Right atrium auricular region (tissue), 2 donors: ENCODE measurements at regions not wholly inside any gene's neighbourhood (a gene's known extent, or its start where the extent isn't known, plus 50 kb on each side); places are given as distances from the start of the nearest gene placed in this dataset.

Experiments
- DNase-seq: peaks from one replicate; pipeline ENCODE4 v3.0.0-alpha.2; 2019; ENCODE audit warnings: low spot score
- H3K27ac ChIP-seq, 2 donors: fragments of 200-600 bp; sonication (generic); 1 replicate in 1 of 2; 2 replicates in 1 of 2; pipeline ENCODE4 v1.5.1; 2016 to 2019
- H3K27me3 ChIP-seq, 2 donors: fragments of 200-600 bp; sonication (generic); one replicate each; pipeline versions ENCODE4 v1.5.1 to v1.6.0; 2017 to 2019
- H3K36me3 ChIP-seq: fragments of 200-600 bp; sonication (generic); one replicate; pipeline ENCODE4 v1.5.1; 2016
- H3K4me1 ChIP-seq, 2 donors: fragments of 200-600 bp; sonication (generic); one replicate each; pipeline versions ENCODE4 v1.5.1 to v1.6.0; 2017 to 2019
- H3K4me3 ChIP-seq, 2 donors: fragments of 200-600 bp; sonication (generic); 1 replicate in 1 of 2; 2 replicates in 1 of 2; pipeline ENCODE4 v1.5.1; 2017 to 2019; ENCODE audit warnings: mild to moderate bottlenecking in 1 of 2, moderate library complexity in 1 of 2
- H3K9me3 ChIP-seq, 2 donors: fragments of 200-600 bp; sonication (generic); one replicate each; pipeline ENCODE4 v1.5.1; 2019
- TF ChIP-seq, protein P1 (sequence below), 2 donors: fragments of 200-600 bp; sonication (generic); IDR thresholded peaks; one replicate each; pipeline ENCODE4 v1.5.1; 2019; ENCODE audit warnings: antibody characterized with exemption in 2 of 2

DNA sequence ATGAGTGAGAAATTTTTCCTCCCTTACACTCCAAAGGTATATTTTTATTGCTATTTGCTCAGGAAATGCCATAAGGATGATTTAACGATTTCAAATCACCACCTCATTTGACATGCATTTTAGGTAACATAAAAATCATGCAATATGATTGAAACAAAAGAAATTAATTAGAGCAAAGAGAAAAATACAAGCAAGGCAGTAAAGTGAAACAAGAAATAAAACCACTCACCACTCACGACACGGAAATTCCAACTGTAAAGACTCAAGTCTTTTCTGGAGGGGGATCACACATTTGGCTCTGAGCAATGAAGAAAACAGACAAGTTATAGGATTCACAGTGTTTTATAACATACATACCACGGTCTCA, 86.8 kb upstream of the ARHGAP29 start:
- peak overlapping the region; percentile 67 to 68 for H3K27ac ChIP-seq
- H3K4me3 ChIP-seq: no peak overlapping the region
- TF ChIP-seq, protein P1, sequence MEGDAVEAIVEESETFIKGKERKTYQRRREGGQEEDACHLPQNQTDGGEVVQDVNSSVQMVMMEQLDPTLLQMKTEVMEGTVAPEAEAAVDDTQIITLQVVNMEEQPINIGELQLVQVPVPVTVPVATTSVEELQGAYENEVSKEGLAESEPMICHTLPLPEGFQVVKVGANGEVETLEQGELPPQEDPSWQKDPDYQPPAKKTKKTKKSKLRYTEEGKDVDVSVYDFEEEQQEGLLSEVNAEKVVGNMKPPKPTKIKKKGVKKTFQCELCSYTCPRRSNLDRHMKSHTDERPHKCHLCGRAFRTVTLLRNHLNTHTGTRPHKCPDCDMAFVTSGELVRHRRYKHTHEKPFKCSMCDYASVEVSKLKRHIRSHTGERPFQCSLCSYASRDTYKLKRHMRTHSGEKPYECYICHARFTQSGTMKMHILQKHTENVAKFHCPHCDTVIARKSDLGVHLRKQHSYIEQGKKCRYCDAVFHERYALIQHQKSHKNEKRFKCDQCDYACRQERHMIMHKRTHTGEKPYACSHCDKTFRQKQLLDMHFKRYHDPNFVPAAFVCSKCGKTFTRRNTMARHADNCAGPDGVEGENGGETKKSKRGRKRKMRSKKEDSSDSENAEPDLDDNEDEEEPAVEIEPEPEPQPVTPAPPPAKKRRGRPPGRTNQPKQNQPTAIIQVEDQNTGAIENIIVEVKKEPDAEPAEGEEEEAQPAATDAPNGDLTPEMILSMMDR (IDR thresholded peaks at IDR 0.05): no peak
- no peaks in the 10 kb centered on the region for H3K27me3 ChIP-seq
- no peaks in the 10 kb centered on the region for H3K36me3 ChIP-seq
- H3K9me3 ChIP-seq: no peaks in the 10 kb centered on the region
- no peak for DNase-seq
- H3K4me1 ChIP-seq: peaks cover 0 to 43% of the 10 kb centered on the region in 2 donors

DNA sequence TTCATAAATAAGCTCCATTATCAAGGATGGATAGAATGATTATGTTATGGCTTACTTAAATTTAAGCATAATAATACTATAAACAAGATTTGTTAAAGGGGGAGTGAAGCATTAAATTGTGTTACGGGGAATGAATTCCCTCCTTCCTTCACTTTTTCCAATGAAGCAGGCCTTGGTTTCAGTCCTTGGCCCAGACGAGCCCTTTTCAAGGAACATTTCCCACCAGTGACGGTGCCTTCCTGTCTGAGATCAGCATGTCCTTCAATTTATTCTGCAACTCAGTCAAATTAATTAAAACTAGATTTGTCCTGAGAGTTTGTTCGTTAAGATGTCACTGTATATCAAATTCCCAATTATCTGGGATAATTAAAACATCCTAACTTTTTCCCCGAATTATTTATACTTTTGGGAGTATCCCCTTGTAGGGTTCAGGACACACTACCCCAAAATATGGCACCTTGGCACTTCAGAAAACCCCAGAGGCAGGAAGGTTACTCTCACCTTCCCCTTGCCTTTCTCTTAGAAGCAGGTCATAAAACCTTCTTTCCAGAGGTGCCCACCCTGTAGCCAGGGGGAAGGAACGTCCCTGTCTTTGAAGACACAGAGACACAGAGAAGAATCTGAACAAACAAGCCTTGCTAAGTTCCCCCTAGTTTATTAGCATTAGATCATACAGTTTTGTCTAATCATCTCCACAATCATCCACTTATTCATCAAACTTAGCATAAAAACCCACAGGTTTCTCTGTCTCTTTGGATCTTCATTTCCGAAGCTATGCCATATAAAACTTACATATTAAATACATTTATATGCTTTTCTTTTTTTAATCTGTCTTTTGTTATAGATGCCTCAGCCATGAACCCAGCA, 86.2 kb upstream of the ARHGAP29 start:
- Histone ChIP-seq H3K4me1 (peaks cover 0 to 37% of the 10 kb centered on the region in 2 donors), H3K36me3 (no peaks in the 10 kb centered on the region), H3K27me3 (no peaks in the 10 kb centered on the region), H3K9me3 (no peaks in the 10 kb centered on the region), H3K27ac (peak overlapping the region; percentile 67 to 68), H3K4me3 (no peak overlapping the region)
- DNase-seq: no peak
- TF ChIP-seq, protein P1 (IDR thresholded peaks at IDR 0.05): no peak

DNA sequence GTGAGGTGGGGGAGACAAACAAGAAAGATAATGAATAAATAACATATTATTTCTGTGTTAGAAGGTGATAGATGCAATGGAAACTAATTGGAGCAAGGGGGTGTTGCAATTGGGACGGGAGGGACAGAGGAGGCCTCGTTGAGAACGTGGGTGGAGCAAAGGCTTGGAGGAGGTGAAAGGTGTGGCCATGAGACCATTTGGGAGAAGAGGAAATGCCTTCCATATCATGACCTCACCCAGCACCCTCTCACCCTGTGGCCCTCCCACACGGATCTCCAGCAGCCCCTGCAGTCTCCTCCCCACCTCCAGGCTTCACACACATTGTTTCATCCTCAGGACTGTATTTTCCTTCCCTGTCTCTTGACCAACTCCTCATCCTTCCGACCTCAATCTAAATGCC, 85.3 kb upstream of the ARHGAP29 start:
- no peaks in the 10 kb centered on the region for H3K36me3 ChIP-seq
- DNase-seq: no peak
- H3K4me1 ChIP-seq: peaks cover 0 to 29% of the 10 kb centered on the region in 2 donors
- TF ChIP-seq, protein P1 (IDR thresholded peaks at IDR 0.05): no peak
- H3K4me3 ChIP-seq: no peak overlapping the region
- H3K27ac ChIP-seq: peak overlapping the region in 1 of 2 donors; percentile 68
- no peaks in the 10 kb centered on the region for H3K27me3 ChIP-seq
- no peaks in the 10 kb centered on the region for H3K9me3 ChIP-seq

DNA sequence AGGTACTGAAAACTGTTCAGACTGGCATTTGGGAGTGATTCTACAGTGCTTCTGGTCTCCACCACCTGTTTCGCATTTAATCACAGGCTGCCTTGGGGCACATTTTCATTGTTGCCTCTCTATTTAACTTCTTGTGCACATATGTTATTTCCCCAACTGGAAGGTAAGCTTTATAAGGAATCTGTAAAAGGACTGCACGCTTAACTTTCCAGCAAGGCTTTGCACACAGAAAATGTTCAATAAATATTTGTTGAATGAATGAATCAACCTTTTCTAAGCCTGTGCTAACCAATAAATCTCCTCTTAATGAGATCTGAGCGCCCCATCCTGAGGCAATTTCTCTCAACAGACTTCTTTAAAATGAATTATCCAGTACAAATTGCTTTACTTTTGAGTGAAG, 84.3 kb upstream of the ARHGAP29 start:
- H3K4me3 ChIP-seq: no peak overlapping the region
- H3K9me3 ChIP-seq: no peaks in the 10 kb centered on the region
- no peak for DNase-seq
- no peaks in the 10 kb centered on the region for H3K27me3 ChIP-seq
- no peak overlapping the region for H3K27ac ChIP-seq
- H3K4me1 ChIP-seq: peaks cover 0 to 19% of the 10 kb centered on the region in 2 donors
- no peaks in the 10 kb centered on the region for H3K36me3 ChIP-seq
- TF ChIP-seq, protein P1 (IDR thresholded peaks at IDR 0.05): no peak

DNA sequence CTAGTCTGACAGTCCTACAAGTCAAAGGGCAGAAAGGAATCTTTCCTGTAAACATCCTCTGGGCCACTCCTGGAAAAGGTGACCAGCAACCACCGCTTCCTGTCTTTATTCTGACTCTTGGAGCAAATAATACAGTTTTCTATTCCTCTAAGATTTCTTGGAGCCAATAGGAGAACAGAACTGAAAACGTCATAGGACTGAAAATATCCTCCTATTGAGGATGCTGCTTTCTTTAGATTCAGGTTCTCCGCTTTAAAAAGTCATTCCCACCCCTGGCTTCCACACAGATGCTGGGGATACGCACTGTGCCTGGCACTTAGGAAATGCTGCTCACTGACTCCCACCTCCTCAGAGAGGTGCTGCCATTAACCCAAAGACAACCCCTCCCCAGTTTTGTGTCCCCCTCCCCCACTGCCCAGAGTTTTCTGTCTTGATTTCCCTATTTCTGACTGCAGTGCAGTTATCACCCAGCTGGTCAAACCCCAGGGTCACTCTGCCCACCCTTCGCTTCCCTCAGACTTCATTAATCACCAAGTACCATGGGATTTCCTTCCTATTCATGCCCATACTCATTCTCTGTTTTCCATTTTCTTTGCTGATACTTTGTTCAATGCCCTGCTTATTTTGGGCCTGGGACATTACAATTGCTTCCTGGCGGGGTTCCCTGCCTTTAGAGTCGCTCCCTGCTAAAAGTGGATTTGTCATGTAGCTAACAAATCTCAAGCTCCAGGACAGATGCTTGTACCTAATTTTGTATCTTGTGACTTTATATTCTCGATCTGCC, 82.1 kb upstream of the ARHGAP29 start:
- Histone ChIP-seq H3K27me3 (no peaks in the 10 kb centered on the region), H3K4me3 (no peak overlapping the region), H3K9me3 (no peaks in the 10 kb centered on the region), H3K4me1 (peaks cover 0 to 11% of the 10 kb centered on the region in 2 donors), H3K36me3 (no peaks in the 10 kb centered on the region), H3K27ac (peak overlapping the region; percentile 48 to 54)
- TF ChIP-seq, protein P1 (IDR thresholded peaks at IDR 0.05): no peak
- DNase-seq: no peak
